Choroid plexus epithelial cell (primary cell): ENCODE measurements at regions not wholly inside any gene's neighbourhood (a gene's known extent, or its start where the extent isn't known, plus 50 kb on each side); places are given as distances from the start of the nearest gene placed in this dataset.

Experiments used
- DNase-seq: peaks from one replicate; pipeline ENCODE4 v3.0.0-alpha.2; 2010; ENCODE audit warnings: low read depth
- H3K4me3 ChIP-seq: 2 replicates; pipeline ENCODE4 v1.5.1; 2011; ENCODE audit warnings: low read depth, mild to moderate bottlenecking, control low read depth, low read length, moderate library complexity
- CTCF ChIP-seq: conservative IDR thresholded peaks from 2 replicates; pipeline ENCODE4 v1.5.1; 2011; ENCODE audit warnings: low read depth, mild to moderate bottlenecking, control low read depth, inconsistent platforms, low read length, moderate library complexity

- no peak overlapping the region for H3K4me3 ChIP-seq
- no peak for DNase-seq
- TF ChIP-seq CTCF: no peak
These were observed 453.0 kb upstream of the LUZP2 start for GRCh38 chr11:24043842-24044241.

GRCh38 chr11:24046731-24047130 is 450.1 kb upstream of the LUZP2 start:
- peak; percentile 26 for DNase-seq
- no peak for TF ChIP-seq CTCF
- no peak overlapping the region for H3K4me3 ChIP-seq

- no peak for TF ChIP-seq CTCF
- no peak for DNase-seq
- H3K4me3 ChIP-seq: no peak overlapping the region
These were observed 440.8 kb upstream of the LUZP2 start for GRCh38 chr11:24056051-24056450.

- DNase-seq: no peak
- no peak overlapping the region for H3K4me3 ChIP-seq
- TF ChIP-seq CTCF: no peak
These were observed 436.7 kb upstream of the LUZP2 start for GRCh38 chr11:24060125-24060524.

- no peak for TF ChIP-seq CTCF
- peak; percentile 51 for DNase-seq
- no peak overlapping the region for H3K4me3 ChIP-seq
These were observed 432.4 kb upstream of the LUZP2 start for GRCh38 chr11:24064309-24064903.

GRCh38 chr11:24068197-24068596 is 428.7 kb upstream of the LUZP2 start:
- H3K4me3 ChIP-seq: no peak overlapping the region
- no peak for TF ChIP-seq CTCF
- no peak for DNase-seq

- DNase-seq: no peak
- H3K4me3 ChIP-seq: no peak overlapping the region
- no peak for TF ChIP-seq CTCF
These were observed 426.4 kb upstream of the LUZP2 start for GRCh38 chr11:24070435-24070834.
